HepG2 (cell line): ENCODE measurements at regions not wholly inside any gene's neighbourhood (a gene's known extent, or its start where the extent isn't known, plus 50 kb on each side); places are given as distances from the start of the nearest gene placed in this dataset.

Source experiments
- ATAC-seq: fragments of 200-7000 bp; cut with Tn5 transposase; 3 replicates; pipeline ENCODE4 v1.9.1; 2020; ENCODE audit warnings: mild to moderate bottlenecking, moderate library complexity
- BruUV-seq: library from RNA; stranded (reverse); fragments of 400-500 nt; replicated peaks from 2 replicates; lab custom pipeline; 2021; lab: Mats Ljungman, UMichigan
- CTCF ChIA-PET: fragments of 300-600 bp; formaldehyde crosslinking; extraction: SDS; loops from one replicate; lab custom pipeline; 2021; ENCODE audit warnings: low total read pairs, inconsistent platforms, low intra/inter-chr PET ratio; lab: Yijun Ruan, JAX
- POLR2A ChIA-PET: fragments of 350-600 bp; sonication (Branson Sonifier 250); formaldehyde crosslinking; loops from one replicate; lab custom pipeline; 2020; ENCODE audit warnings: antibody characterized with exemption, inconsistent platforms; lab: Yijun Ruan, JAX
- DNase-seq: peaks from one replicate; pipeline ENCODE4 v3.0.0-alpha.2; 2015; ENCODE audit warnings: low spot score
- FAIRE-seq: peaks from 3 replicates; lab custom pipeline; 2011; peaks lifted over from hg19 to GRCh38; lab: Jason Lieb, UNC
- H2AFZ ChIP-seq: one replicate; pipeline ENCODE4 v1.6.1; 2011; ENCODE audit warnings: low read length, inconsistent platforms
- H3K27ac ChIP-seq: fragments of 300-600 bp; 3 replicates; pipeline ENCODE4 v1.8.0; 2011; ENCODE audit warnings: mixed run types, mild to moderate bottlenecking, mixed read lengths, low read length, inconsistent platforms; ENCODE audit not compliant: insufficient read depth; ENCODE audit errors: extremely low read length
- H3K27me3 ChIP-seq, 2 experiments: fragments of 200-600 bp in 1 of 2; 2 replicates in 1 of 2; 3 replicates in 1 of 2; pipeline versions ENCODE4 v1.6.0 to v1.8.0; 2011; ENCODE audit warnings: low read length in 2 of 2, mild to moderate bottlenecking in 2 of 2, moderate library complexity in 2 of 2, inconsistent platforms in 1 of 2; ENCODE audit not compliant: insufficient read depth in 2 of 2, control insufficient read depth in 1 of 2
- H3K36me3 ChIP-seq, 2 experiments: fragments of 200-600 bp in 1 of 2; replicated peaks in 1 of 2; 2 replicates in 1 of 2; 3 replicates in 1 of 2; pipeline versions ENCODE4 v1.5.1 to v1.8.0; 2011; ENCODE audit warnings: low read length in 2 of 2, inconsistent platforms in 1 of 2; ENCODE audit not compliant: insufficient read depth in 2 of 2, control insufficient read depth in 1 of 2
- H3K4me1 ChIP-seq: 2 replicates; pipeline ENCODE4 v1.5.1; 2012; ENCODE audit warnings: low read length, inconsistent platforms; ENCODE audit not compliant: insufficient read depth
- H3K4me2 ChIP-seq: 2 replicates; pipeline ENCODE4 v1.6.0; 2011; ENCODE audit warnings: low read depth, low read length, inconsistent platforms
- H3K4me3 ChIP-seq, 3 experiments: fragments of 200-600 bp in 1 of 3; sonication (generic), shearing (Covaris generic) in 1 of 3; replicated peaks in 1 of 3; 2 replicates each; pipeline ENCODE4 v1.5.1; 2011 to 2016; ENCODE audit warnings: low read length in 3 of 3, inconsistent platforms in 2 of 3, low read depth in 2 of 3, mild to moderate bottlenecking in 2 of 3, control low read depth in 1 of 3, mixed read lengths in 1 of 3; ENCODE audit not compliant: insufficient read depth in 1 of 3
- H3K79me2 ChIP-seq: one replicate; pipeline ENCODE4 v1.6.1; 2011; ENCODE audit warnings: low read length, inconsistent platforms; ENCODE audit not compliant: insufficient read depth
- H3K9ac ChIP-seq: 2 replicates; pipeline ENCODE4 v1.6.0; 2011; ENCODE audit warnings: mild to moderate bottlenecking, low read depth, low read length, inconsistent platforms; ENCODE audit not compliant: insufficient read depth
- H3K9me3 ChIP-seq: 2 replicates; pipeline ENCODE4 v1.5.1; 2012; ENCODE audit warnings: mild to moderate bottlenecking, low read length
- H4K20me1 ChIP-seq: 2 replicates; pipeline ENCODE4 v1.6.0; 2011; ENCODE audit warnings: inconsistent platforms, mild to moderate bottlenecking, low read length, moderate library complexity; ENCODE audit not compliant: insufficient read depth
- ESRRA ChIP-seq: sonication (generic); formaldehyde crosslinking; IDR thresholded peaks from 2 replicates; pipeline ENCODE4 v1.5.1; 2020; ENCODE audit warnings: mild to moderate bottlenecking, low read depth, missing genetic modification reagents
- MATR3 ChIP-seq: sonication (generic); formaldehyde crosslinking; IDR thresholded peaks from 2 replicates; pipeline ENCODE4 v1.4.0; 2020; ENCODE audit warnings: missing genetic modification reagents
- PHF20 ChIP-seq: sonication (generic); formaldehyde crosslinking; IDR thresholded peaks from 2 replicates; pipeline ENCODE4 v1.5.0; 2020; ENCODE audit warnings: mild to moderate bottlenecking, missing genetic modification reagents
- PITX1 ChIP-seq: sonication (generic); formaldehyde crosslinking; IDR thresholded peaks from 2 replicates; pipeline ENCODE4 v1.5.1; 2020; ENCODE audit warnings: mild to moderate bottlenecking, missing genetic modification reagents
- RAD21 ChIP-seq: fragments of 450-650 bp; formaldehyde crosslinking; IDR thresholded peaks from 2 replicates; pipeline ENCODE4 v1.5.0; 2020; ENCODE audit warnings: mild to moderate bottlenecking
- SNRNP70 ChIP-seq: fragments of 200-400 bp; formaldehyde crosslinking; IDR thresholded peaks from 2 replicates; pipeline ENCODE4 v1.6.1; 2017; ENCODE audit warnings: mild to moderate bottlenecking, low read depth, low read length, moderate library complexity
- SOX6 ChIP-seq, 2 experiments: fragments of 450-650 bp in 1 of 2; sonication (generic) in 1 of 2; formaldehyde crosslinking in 1 of 2; IDR thresholded peaks; 2 replicates each; pipeline versions ENCODE4 v1.4.0 to v1.6.1; 2017 to 2020; ENCODE audit warnings: antibody characterized with exemption in 1 of 2, mild to moderate bottlenecking in 1 of 2, missing genetic modification reagents in 1 of 2
- SYNCRIP ChIP-seq: fragments of 200-400 bp; formaldehyde crosslinking; IDR thresholded peaks from 2 replicates; pipeline ENCODE4 v1.6.1; 2018; ENCODE audit warnings: mild to moderate bottlenecking, low read depth, low read length; ENCODE audit not compliant: insufficient read depth
- TCF7L2 ChIP-seq: IDR thresholded peaks from 2 replicates; pipeline ENCODE4 v1.6.1; 2011; ENCODE audit warnings: mild to moderate bottlenecking, low read depth, low read length, moderate library complexity
- ZFP62 ChIP-seq: sonication (generic); formaldehyde crosslinking; IDR thresholded peaks from 2 replicates; pipeline ENCODE4 v1.4.0; 2020; ENCODE audit warnings: missing genetic modification reagents
- ZNF205 ChIP-seq: IDR thresholded peaks from 2 replicates; pipeline ENCODE4 v1.6.1; 2018; ENCODE audit warnings: missing biosample characterization, missing genetic modification reagents
- ZNF496 ChIP-seq: sonication (generic); formaldehyde crosslinking; IDR thresholded peaks from 2 replicates; pipeline ENCODE4 v1.8.1; 2023; ENCODE audit warnings: mild to moderate bottlenecking, moderate library complexity, missing genetic modification reagents; ENCODE audit not compliant: insufficient replicate concordance
- ZNF558 ChIP-seq: sonication (generic); formaldehyde crosslinking; IDR thresholded peaks from 2 replicates; pipeline ENCODE4 v1.9.0; 2022; ENCODE audit warnings: mild to moderate bottlenecking, missing genetic modification reagents, borderline replicate concordance
- ZNF816 ChIP-seq: sonication (generic); formaldehyde crosslinking; IDR thresholded peaks from 2 replicates; pipeline ENCODE4 v1.8.0; 2022; ENCODE audit warnings: missing genetic modification reagents, mild to moderate bottlenecking, borderline replicate concordance
- WGBS: methylation state at CpG from one replicate; pipeline ENCODE4 v1.1.6; 2017; ENCODE audit warnings: low lambda C conversion rate; 5-methylcytosine and 5-hydroxymethylcytosine counted together
- in situ Hi-C: cut with HindIII; loops from 2 replicates; pipeline ENCODE4 v1.10.0; 2017; ENCODE audit warnings: low pct_unique_long_range_greater_than_20kb; ENCODE audit not compliant: extremely low pct_ligation_motif_present
- intact Hi-C: fragments of 100-400 bp; cut with micrococcal nuclease; formaldehyde crosslinking; loops from one replicate; pipeline ENCODE4 v1.10.0; 2022; ENCODE audit not compliant: unreplicated experiment
- TF ChIP-seq, protein P1 (sequence below): sonication (generic); formaldehyde crosslinking; IDR thresholded peaks from 2 replicates; pipeline ENCODE4 v1.9.0; 2021; ENCODE audit warnings: missing genetic modification reagents, borderline replicate concordance

DNA sequence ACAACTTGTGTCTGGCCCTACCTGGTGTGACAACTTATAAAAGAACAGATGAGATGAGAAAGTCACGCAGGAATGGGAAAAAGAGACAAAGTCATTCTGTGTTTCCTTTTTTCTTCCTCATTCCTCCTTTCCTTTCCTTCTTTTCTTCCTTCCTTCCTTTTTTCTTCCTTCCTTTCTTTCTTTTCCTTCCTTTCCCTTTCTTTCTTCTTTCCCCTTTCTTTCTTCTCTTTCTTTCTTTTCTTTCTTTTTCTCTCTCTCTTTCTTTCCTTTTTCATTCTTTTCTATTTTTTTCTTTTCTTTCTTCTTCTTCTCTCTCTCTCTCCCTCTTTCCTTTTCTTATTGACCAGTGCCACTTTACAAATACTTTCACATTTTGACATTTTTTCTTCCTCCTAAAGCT lies 239.7 kb downstream of the ATG4C start:
- Histone ChIP-seq H3K9ac (no peak overlapping the region), H3K4me3 (no peak overlapping the region), H3K4me1 (no peaks in the 10 kb centered on the region), H3K27ac (no peak overlapping the region), H3K27me3 (no peaks in the 10 kb centered on the region), H3K4me2 (no peak overlapping the region), H3K36me3 (no peaks in the 10 kb centered on the region), H3K9me3 (no peaks in the 10 kb centered on the region), H4K20me1 (no peaks in the 10 kb centered on the region), H3K79me2 (no peaks in the 10 kb centered on the region), H2AFZ (no peak overlapping the region)
- TF ChIP-seq MATR3 (no peak), SNRNP70 (no peak), ZNF558 (no peak), ZNF816 (CRISPR knock-in tag) (no peak), SOX6 (IDR thresholded peaks at IDR 0.05) (no peak), SOX6 (CRISPR knock-in tag; IDR thresholded peaks at IDR 0.05) (no peak), ESRRA (CRISPR knock-in tag) (no peak), TCF7L2 (no peak), ZFP62 (no peak), PHF20 (no peak), ZNF496 (CRISPR knock-in tag) (no peak), RAD21 (no peak), ZNF205 (CRISPR knock-in tag) (no peak), SYNCRIP (no peak), PITX1 (CRISPR knock-in tag) (no peak)
- TF ChIP-seq, protein P1, sequence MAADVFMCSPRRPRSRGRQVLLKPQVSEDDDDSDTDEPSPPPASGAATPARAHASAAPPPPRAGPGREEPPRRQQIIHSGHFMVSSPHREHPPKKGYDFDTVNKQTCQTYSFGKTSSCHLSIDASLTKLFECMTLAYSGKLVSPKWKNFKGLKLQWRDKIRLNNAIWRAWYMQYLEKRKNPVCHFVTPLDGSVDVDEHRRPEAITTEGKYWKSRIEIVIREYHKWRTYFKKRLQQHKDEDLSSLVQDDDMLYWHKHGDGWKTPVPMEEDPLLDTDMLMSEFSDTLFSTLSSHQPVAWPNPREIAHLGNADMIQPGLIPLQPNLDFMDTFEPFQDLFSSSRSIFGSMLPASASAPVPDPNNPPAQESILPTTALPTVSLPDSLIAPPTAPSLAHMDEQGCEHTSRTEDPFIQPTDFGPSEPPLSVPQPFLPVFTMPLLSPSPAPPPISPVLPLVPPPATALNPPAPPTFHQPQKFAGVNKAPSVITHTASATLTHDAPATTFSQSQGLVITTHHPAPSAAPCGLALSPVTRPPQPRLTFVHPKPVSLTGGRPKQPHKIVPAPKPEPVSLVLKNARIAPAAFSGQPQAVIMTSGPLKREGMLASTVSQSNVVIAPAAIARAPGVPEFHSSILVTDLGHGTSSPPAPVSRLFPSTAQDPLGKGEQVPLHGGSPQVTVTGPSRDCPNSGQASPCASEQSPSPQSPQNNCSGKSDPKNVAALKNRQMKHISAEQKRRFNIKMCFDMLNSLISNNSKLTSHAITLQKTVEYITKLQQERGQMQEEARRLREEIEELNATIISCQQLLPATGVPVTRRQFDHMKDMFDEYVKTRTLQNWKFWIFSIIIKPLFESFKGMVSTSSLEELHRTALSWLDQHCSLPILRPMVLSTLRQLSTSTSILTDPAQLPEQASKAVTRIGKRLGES (CRISPR knock-in tag), result no peak
- in situ Hi-C loops, result loop anchor here (25.0 kb wide), 1 partner anchor 514 kb away; no protein-coding TSS in a partner anchor
- FAIRE-seq (no peak), DNase-seq (no peak), ATAC-seq (no peak)
- intact Hi-C loops, result no loop called here
- 3% methylated on average over 1 of the region's 1 CpG for WGBS
- POLR2A ChIA-PET, result no interaction called here
- no TSS peak for BruUV-seq
- CTCF ChIA-PET, result no interaction called here
